Hindlimb muscle (tissue), 1 donor: ENCODE measurements at regions not wholly inside any gene's neighbourhood (a gene's known extent, or its start where the extent isn't known, plus 50 kb on each side); places are given as distances from the start of the nearest gene placed in this dataset.
"Not testable (repeated sequence)": the region's sequence is repeated elsewhere in the genome, so short reads cannot be mapped to it uniquely, and the experiment has no call there.

ENCODE experiments used
- DNase-seq: peaks from one replicate; pipeline ENCODE4 v3.0.0-alpha.2; 2013

DNA sequence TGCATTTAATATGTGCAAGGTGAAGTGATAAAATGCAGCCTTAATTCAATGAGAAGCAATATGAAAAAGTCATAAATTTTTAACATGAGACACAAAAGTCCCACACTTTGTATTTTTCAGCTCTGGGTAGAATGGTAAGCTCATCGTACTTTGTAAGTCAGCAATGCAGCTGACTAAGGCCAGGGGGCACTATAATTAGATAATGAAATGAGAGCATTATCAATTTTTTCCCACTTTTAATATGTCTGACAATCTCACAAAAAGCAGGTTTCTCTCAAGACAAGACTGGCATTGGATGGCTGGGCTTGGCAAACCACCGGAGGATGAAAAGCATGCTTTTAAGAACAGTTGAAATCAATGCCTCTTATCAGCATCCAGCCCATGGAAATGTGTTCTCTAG is 162.8 kb downstream of the FAM174A start:
- DNase-seq = no peak

DNA sequence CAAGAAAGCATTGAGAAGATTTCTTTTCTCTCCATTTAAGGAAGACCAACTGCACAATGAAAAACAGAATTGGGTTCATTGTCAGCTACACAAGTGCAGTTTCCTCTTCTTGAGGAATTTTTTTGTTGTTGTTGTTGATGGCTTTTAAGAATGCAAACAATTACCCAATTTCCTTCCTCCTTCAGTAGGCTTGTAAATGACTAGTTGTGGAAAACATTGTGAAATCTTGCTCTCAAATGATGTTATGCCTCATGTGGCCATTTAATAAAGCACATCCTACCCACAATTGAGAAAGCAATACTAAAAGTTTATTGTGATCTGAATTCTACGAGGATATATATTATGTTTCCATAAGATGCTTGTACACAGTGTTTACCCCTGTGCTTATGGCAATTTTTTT is 171.6 kb downstream of the FAM174A start:
- no peak for DNase-seq

DNA sequence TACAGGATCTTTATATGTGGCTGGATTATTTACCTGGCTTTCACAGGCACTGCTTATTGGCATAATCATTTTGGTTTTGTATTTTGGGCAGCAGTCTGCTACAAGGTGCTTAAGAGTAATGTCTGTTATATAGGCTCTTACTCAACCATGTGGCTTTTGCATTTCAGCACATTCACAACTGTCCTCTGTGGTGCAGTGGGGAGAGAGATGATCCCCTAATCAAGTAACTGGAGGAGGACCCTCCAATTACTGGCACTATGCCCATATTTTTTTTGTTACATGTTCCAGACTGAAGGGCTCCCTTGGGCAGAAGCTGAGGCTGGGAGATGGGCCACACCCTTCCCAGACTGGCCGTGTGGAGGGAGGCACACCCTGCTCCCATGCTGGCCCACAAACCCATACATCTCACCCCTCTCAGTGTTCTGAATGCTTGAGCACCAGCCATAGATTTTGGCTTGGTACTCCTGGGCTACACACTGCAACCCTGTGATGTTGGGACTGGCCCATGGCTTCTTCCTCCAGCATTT is 173.5 kb downstream of the FAM174A start:
- DNase-seq = no peak

- peak; percentile 8 for DNase-seq
Measured at GRCh38 chr5:100709771-100710170, 174.6 kb downstream of the FAM174A start.

DNA sequence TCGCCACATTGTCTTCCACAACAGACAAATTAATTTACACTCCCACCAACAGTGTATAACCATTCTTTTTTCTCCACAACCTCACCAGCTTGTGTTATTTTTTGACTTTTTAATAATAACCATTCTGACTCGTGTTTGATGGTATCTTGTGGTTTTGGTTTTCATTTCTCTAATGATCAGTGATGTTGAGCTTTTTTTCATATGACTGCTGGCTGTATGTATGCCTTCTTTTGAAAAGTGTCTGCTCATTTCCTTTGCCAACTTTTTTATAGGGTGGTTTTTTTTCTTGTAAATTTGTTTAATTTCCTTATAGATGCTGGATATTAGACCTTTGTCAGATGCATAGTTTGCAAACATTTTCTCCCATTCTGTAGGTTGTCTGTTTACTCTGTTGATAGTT is 179.6 kb downstream of the FAM174A start:
- DNase-seq = not testable (repeated sequence)

DNA sequence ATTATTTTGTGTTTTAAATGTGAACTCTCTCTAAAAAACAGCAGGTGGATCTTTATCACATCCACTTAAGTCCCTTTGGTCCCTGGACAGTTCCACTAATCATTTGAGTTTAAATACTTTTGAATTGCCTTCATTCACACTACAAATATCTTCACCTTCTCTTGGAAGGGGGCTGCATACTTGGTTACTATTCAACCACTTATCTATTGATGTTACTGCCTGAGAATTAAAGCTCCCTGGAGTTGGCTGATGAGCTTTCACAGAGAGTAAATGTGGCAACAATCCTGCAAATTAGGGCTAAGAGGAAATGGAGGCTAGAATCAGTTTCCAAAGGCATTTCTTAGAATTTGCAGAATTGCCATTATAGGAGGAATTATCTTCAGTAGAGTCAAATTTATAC is 180.4 kb downstream of the ST8SIA4 start:
- DNase-seq = no peak

DNA sequence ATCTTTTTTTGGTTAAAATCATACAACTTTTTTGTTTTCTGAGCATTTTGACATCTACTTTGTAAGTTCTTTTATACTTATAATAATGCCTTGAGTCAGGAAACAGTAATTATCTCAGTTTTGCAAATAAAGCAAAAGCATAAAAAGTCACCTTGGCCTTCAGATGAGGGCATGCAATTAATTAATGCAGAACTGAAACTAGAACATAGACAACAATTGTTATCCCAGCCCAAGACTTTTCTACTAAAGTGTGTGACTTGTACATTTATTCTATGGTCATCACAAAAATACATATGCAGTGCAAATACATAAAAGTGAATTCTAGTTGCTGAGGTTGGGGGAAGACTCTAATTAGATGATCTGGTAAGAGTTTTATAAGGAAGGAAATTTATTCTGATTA is 179.9 kb downstream of the ST8SIA4 start:
- no peak for DNase-seq

DNA sequence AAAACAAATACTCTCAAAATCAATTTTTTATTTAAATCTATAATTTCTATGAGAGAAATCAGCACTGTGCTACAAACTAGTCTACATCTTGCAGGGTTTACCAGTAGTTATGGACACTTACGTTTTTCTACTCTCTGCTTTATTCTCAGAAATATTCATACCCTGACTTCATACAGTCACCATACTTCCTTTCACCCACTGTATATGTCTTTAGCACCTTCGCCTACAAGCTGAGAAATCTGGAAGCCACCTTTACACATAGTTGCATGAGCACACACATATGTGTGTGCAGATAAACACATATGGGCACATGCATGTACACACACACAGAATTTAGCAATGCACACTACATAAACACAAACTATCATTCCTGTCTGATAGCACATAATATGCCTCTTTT is 177.0 kb downstream of the ST8SIA4 start:
- DNase-seq = no peak

- DNase-seq = no peak
Measured at GRCh38 chr5:100731768-100732167, 171.3 kb downstream of the ST8SIA4 start.

GRCh38 chr5:100746730-100747129 is 156.4 kb downstream of the ST8SIA4 start:
- peak; percentile 10 for DNase-seq

GRCh38 chr5:100749771-100750284 is 153.3 kb downstream of the ST8SIA4 start:
- no peak for DNase-seq

DNA sequence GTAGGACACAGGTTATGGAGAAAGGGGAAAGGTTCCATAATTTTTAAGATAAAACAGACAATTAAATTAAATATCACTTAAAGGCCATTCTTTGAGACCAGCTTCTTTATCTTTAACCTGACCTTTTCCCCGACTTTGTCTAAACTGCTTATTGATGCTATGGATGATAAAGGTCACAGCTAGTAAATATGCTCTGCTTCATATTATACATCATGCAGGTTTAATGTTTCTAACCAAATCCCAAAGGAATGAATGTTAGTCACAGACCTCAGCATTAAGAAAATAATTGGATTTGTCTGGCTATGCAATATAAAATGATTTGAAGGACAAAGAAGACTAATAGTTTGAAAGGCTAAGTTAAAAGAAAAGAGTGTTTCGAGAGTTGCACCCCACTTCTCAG is 147.6 kb downstream of the ST8SIA4 start:
- no peak for DNase-seq
